K562 (cell line): ENCODE measurements at regions not wholly inside any gene's neighbourhood (a gene's known extent, or its start where the extent isn't known, plus 50 kb on each side); places are given as distances from the start of the nearest gene placed in this dataset.

ENCODE experiments used
- ATAC-seq: fragments of 200-7000 bp; cut with Tn5 transposase; 3 replicates; pipeline ENCODE4 v1.9.1; 2020; ENCODE audit warnings: moderate library complexity
- BruUV-seq: library from RNA; stranded (reverse); fragments of 400-500 nt; replicated peaks from 2 replicates; lab custom pipeline; 2021; lab: Mats Ljungman, UMichigan
- CTCF ChIA-PET: fragments of 300-600 bp; formaldehyde crosslinking; extraction: SDS; loops from one replicate; lab custom pipeline; 2021; ENCODE audit warnings: low intra/inter-chr PET ratio; lab: Yijun Ruan, JAX
- POLR2A ChIA-PET: fragments of 300-600, 350-650 bp; sonication (Branson Sonifier 250); formaldehyde crosslinking; extraction: SDS; loops from one replicate; lab custom pipeline; 2021; ENCODE audit warnings: antibody characterized with exemption, inconsistent platforms; lab: Yijun Ruan, JAX
- DNase-seq, 4 experiments: peaks; one replicate each; pipeline versions ENCODE4 v3.0.0 to v3.0.0-alpha.2; 2011 to 2018; ENCODE audit warnings: low spot score in 3 of 4, mixed read lengths in 3 of 4; ENCODE audit errors: extremely low read depth in 1 of 4
- FAIRE-seq: peaks from 2 replicates; lab custom pipeline; 2011; peaks lifted over from hg19 to GRCh38; lab: Jason Lieb, UNC
- H2AFZ ChIP-seq: 2 replicates; pipeline ENCODE4 v1.6.0; 2011; ENCODE audit warnings: low read depth, low read length, control low read depth, inconsistent platforms
- H3K27ac ChIP-seq: fragments of 200-600 bp; 3 replicates; pipeline ENCODE4 v1.8.0; 2011; ENCODE audit warnings: low read depth, mild to moderate bottlenecking, control low read depth, inconsistent platforms, low read length, moderate library complexity, mixed read lengths; ENCODE audit errors: extremely low read depth
- H3K27me3 ChIP-seq, 2 experiments: fragments of 300-600 bp in 1 of 2; 2 replicates in 1 of 2; 3 replicates in 1 of 2; pipeline versions ENCODE4 v1.6.0 to v1.8.0; 2011; ENCODE audit warnings: inconsistent platforms in 2 of 2, low read length in 2 of 2, mild to moderate bottlenecking in 1 of 2, mixed read lengths in 1 of 2, moderate library complexity in 1 of 2; ENCODE audit not compliant: control insufficient read depth in 2 of 2, insufficient read depth in 2 of 2
- H3K36me3 ChIP-seq: fragments of 300-600 bp; 3 replicates; pipeline ENCODE4 v1.8.0; 2011; ENCODE audit warnings: mild to moderate bottlenecking, low read length, inconsistent platforms; ENCODE audit not compliant: control insufficient read depth, insufficient read depth
- H3K4me1 ChIP-seq, 2 experiments: fragments of 200-600 bp in 1 of 2; replicated peaks in 1 of 2; 2 replicates in 1 of 2; 3 replicates in 1 of 2; pipeline versions ENCODE4 v1.5.1 to v1.8.0; 2011; ENCODE audit warnings: inconsistent platforms in 2 of 2, low read length in 2 of 2, mild to moderate bottlenecking in 1 of 2, mixed read lengths in 1 of 2, moderate library complexity in 1 of 2; ENCODE audit not compliant: control insufficient read depth in 2 of 2, insufficient read depth in 2 of 2
- H3K4me2 ChIP-seq: 2 replicates; pipeline ENCODE4 v1.6.1; 2011; ENCODE audit warnings: low read length, control low read depth, inconsistent platforms, mixed read lengths; ENCODE audit not compliant: insufficient read depth
- H3K4me3 ChIP-seq: fragments of 200-600 bp; sonication (generic), shearing (Covaris generic); 2 replicates; pipeline ENCODE4 v1.5.1; 2016; ENCODE audit warnings: control low read depth, inconsistent platforms
- H3K79me2 ChIP-seq: fragments of 200-600 bp; 3 replicates; pipeline ENCODE4 v1.8.0; 2011; ENCODE audit warnings: low read length, inconsistent platforms; ENCODE audit not compliant: control insufficient read depth, insufficient read depth
- H3K9ac ChIP-seq, 2 experiments: 2 replicates each; pipeline versions ENCODE4 v1.6.0 to v1.6.1; 2011; ENCODE audit warnings: low read depth in 2 of 2, low read length in 2 of 2, control low read depth in 1 of 2, inconsistent platforms in 1 of 2, mild to moderate bottlenecking in 1 of 2, mixed read lengths in 1 of 2; ENCODE audit not compliant: insufficient read depth in 1 of 2
- H3K9me1 ChIP-seq: one replicate; pipeline ENCODE4 v1.6.0; 2011; ENCODE audit warnings: inconsistent platforms, mild to moderate bottlenecking, low read length, moderate library complexity; ENCODE audit not compliant: control insufficient read depth, insufficient read depth
- H3K9me3 ChIP-seq: replicated peaks from 2 replicates; pipeline ENCODE4 v1.5.1; 2011; ENCODE audit warnings: low read depth, low read length, inconsistent platforms; ENCODE audit not compliant: control insufficient read depth, insufficient read depth
- H4K20me1 ChIP-seq: replicated peaks from 2 replicates; pipeline ENCODE4 v1.6.1; 2011; ENCODE audit warnings: low read length, inconsistent platforms, mixed read lengths; ENCODE audit not compliant: control insufficient read depth, insufficient read depth
- BMI1 ChIP-seq: fragments of 150-350 bp; IDR thresholded peaks from 2 replicates; pipeline ENCODE4 v1.6.1; 2014; ENCODE audit warnings: low read length
- ID3 ChIP-seq, 2 experiments: fragments of 250-450 bp in 1 of 2; fragments of 450-650 bp in 1 of 2; sonication (Bioruptor Pico) in 1 of 2; IDR thresholded peaks; 2 replicates each; pipeline versions ENCODE4 v1.6.1 to v1.8.0; 2016 to 2021; ENCODE audit warnings: mild to moderate bottlenecking in 2 of 2, moderate library complexity in 2 of 2, missing compliant biosample characterization in 1 of 2, missing genetic modification characterization in 1 of 2
- MITF ChIP-seq: IDR thresholded peaks from 2 replicates; pipeline ENCODE4 v1.6.1; 2014; ENCODE audit warnings: antibody characterized with exemption
- PPARD ChIP-seq: fragments of 250-450 bp; sonication (Bioruptor Pico); IDR thresholded peaks from 2 replicates; pipeline ENCODE4 v1.8.0; 2022; ENCODE audit warnings: inconsistent platforms, mild to moderate bottlenecking, moderate library complexity
- TCF15 ChIP-seq: fragments of 250-450 bp; sonication (Bioruptor Pico); IDR thresholded peaks from 2 replicates; pipeline ENCODE4 v1.8.0; 2022; ENCODE audit warnings: moderate library complexity, mild to moderate bottlenecking, inconsistent platforms
- TFAM ChIP-seq: fragments of 250-450 bp; sonication (Bioruptor Pico); conservative IDR thresholded peaks from 2 replicates; pipeline ENCODE4 v1.5.0; 2021; ENCODE audit warnings: mild to moderate bottlenecking, moderate library complexity
- ZSCAN29 ChIP-seq: fragments of 450-650 bp; IDR thresholded peaks from 2 replicates; pipeline ENCODE4 v1.6.1; 2017
- WGBS: fragments of 100-300 bp; shearing (Covaris generic); methylation state at CpG from one replicate; pipeline ENCODE4 v1.1.6; 2016; ENCODE audit warnings: low coverage, mixed read lengths; ENCODE audit not compliant: insufficient coverage; ENCODE audit errors: missing lambda C conversion rate; 5-methylcytosine and 5-hydroxymethylcytosine counted together
- in situ Hi-C: fragments of 300-500 bp; cut with MboI; formaldehyde crosslinking; loops from 4 replicates; pipeline ENCODE4 v1.15.0; 2018; ENCODE audit warnings: inconsistent platforms, mixed read lengths
- intact Hi-C: fragments of 100-400 bp; cut with micrococcal nuclease; formaldehyde crosslinking; loops from 2 replicates; pipeline ENCODE4 v1.14.2; 2022

GRCh38 chr6:71531841-71532240 lies 243.2 kb downstream of the OGFRL1 start:
- H3K27ac ChIP-seq, result no peak overlapping the region
- DNase-seq (no peak), ATAC-seq (no peak), FAIRE-seq (no peak)
- WGBS, result 5% methylated on average over 10 of the region's 10 CpGs
- no peaks in the 10 kb centered on the region for H3K9me1 ChIP-seq
- H4K20me1 ChIP-seq, result no peaks in the 10 kb centered on the region
- no peaks in the 10 kb centered on the region for H3K9me3 ChIP-seq
- intact Hi-C loops, result loop anchor here (10.0 kb wide), 1 partner anchor 147 kb away; no protein-coding TSS in a partner anchor
- H2AFZ ChIP-seq, result no peak overlapping the region
- H3K79me2 ChIP-seq, result no peaks in the 10 kb centered on the region
- no peak overlapping the region for H3K4me2 ChIP-seq
- TF ChIP-seq TFAM (CRISPR knock-in tag), result no peak
- TF ChIP-seq ZSCAN29, result no peak
- no peak for TF ChIP-seq BMI1
- TF ChIP-seq ID3 (CRISPR knock-in tag; IDR thresholded peaks at IDR 0.05), result no peak
- no peak for TF ChIP-seq ID3 (tag; IDR thresholded peaks at IDR 0.05)
- TF ChIP-seq TCF15 (CRISPR knock-in tag), result no peak
- no peak for TF ChIP-seq MITF
- no peak for TF ChIP-seq PPARD
- H3K27me3 ChIP-seq, result no peaks in the 10 kb centered on the region; a peak in 1 of 5 replicates
- ChIA-PET CTCF (no interaction called here), POLR2A (no interaction called here)
- BruUV-seq, result no TSS peak
- H3K9ac ChIP-seq, result no peak overlapping the region
- no peak overlapping the region for H3K4me3 ChIP-seq
- in situ Hi-C loops, result loop anchor here (25.0 kb wide), 1 partner anchor 555 kb away; no protein-coding TSS in a partner anchor
- no peaks in the 10 kb centered on the region for H3K36me3 ChIP-seq
- no peaks in the 10 kb centered on the region for H3K4me1 ChIP-seq
